NCI-H226 (cell line): ENCODE measurements at regions not wholly inside any gene's neighbourhood (a gene's known extent, or its start where the extent isn't known, plus 50 kb on each side); places are given as distances from the start of the nearest gene placed in this dataset.

Experiments used
- DNase-seq: peaks from one replicate; pipeline ENCODE4 v3.0.0-alpha.2; 2015

DNA sequence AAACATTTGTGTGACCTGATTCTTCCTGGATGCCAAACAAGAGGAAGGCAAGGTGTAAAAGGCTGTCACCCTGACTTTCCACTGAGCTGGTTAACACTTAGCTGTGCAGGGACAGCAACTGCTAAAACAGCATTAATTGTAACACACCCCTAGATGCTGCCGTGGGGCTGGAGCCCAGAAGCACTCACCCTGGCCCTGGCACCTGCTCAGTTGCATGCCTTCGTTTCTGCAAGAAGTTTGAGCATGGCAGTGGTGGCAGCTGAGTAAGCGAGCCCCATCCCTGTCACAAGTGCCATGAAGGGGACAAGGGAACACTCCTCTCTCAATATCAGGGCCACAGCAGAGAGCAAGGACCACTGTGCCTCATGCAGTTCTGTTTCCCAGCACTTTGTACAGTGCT is 330.2 kb downstream of the TMEM114 start:
- no peak for DNase-seq

DNA sequence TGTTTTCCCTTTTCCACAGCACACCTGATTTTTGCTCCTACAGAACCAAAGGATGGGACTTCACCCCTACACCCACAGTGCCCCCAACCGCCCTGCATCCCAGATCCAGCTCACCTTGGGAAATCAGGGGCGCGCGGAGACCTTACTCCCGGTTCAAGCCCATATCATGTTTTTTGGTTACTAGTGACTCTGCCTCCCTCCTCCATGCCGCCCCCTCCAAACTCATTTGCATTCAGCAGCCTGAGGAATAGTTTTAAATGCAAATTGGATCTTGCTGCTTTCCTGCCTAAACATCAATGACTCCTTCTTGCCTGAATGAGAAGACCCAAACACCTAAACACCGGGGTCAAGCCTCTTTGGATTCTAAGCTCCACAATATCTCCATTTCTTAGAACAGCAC is 331.8 kb downstream of the TMEM114 start:
- DNase-seq, result no peak

DNA sequence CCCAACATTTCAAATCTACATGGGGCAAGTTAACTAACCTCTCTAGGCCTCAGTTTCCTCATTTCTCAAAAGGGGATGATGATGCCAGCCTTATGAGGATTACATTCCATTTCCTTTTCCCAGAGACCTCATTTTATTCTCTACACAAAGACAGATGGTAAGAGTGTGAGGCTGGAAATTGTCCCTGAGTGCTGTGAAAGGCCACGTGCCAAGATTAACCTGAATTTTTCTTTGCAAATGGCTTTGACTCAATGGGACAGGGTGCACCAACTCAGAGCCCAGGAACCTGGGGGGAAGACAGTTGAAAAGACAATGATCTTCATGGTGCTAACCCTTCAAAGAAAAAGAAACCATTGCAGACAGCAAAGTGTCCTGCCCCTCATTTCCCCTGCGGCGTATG is 332.8 kb downstream of the TMEM114 start:
- no peak for DNase-seq

DNA sequence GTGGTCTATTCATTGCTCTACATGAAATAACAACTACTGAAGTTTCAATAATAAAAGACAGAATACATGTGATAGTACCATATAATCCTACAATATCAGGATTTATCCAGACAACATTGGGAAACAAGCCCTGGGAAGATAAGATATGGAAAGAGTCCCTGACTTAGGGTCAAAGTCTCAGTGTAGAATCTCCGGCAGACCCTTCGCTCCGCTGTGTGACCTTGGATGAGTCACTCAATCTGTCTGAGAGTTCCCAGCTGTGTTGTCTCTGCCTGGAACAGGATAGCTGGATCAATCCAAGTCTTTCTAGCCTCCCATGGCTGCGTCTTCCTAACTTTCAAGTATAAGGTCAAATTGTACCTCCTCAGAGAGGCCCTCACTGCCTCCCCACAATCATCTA is 335.9 kb downstream of the TMEM114 start:
- no peak for DNase-seq

DNA sequence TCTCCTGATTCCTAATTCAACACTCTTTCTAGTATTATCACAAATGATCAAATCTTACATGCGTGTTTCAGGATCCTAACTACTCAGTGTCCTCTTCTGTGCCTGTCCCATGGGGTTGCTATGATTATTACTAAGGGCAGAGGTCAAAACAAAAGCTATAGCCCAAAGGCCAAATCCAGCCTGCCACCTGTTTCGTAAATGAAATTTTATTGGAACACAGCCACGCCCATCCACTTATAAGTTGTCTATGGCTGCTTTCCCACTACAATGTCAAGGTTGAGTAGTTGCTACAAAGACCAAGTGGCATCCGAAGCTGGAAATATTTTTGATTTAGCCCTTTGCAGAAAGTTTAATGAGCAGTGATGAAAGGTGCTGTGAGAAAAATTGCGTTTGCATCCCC is 336.6 kb downstream of the TMEM114 start:
- DNase-seq, result no peak

DNA sequence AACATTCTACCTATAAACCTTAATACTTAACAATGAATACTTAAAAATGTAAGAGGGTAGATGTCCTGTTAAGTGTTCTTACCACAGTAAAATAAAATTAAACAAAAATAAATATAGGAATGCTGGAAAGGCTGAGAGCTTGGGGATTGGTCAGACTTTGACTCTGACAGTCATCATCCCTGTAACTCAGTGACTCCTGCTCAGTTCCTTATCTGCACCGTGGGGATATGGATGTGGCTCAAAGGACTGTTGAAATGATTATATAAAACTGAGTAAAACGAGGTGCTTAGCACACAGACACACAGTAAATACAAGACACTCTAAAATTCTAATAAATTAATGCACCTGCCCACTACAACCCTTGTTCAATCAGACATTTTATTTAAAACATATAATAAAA is 338.6 kb downstream of the TMEM114 start:
- no peak for DNase-seq

DNA sequence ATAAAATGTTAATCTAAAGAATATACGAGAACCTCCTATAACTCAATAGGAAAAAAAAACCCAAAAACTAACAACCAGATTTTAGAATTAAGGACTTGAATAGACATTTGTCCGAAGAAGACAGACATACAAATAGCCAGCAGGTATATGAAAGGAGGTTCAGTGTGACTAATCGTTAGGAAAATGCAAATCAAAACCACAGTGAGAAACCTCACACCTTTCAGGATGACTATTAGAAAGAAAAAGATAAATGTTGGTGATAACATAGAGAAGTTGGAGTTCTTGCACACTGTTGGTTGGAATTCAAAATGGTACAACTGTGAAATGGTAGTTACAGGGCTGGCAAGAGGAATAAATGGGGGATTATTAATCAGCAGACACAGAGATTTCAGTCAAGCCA is 339.0 kb downstream of the TMEM114 start:
- DNase-seq, result no peak

DNA sequence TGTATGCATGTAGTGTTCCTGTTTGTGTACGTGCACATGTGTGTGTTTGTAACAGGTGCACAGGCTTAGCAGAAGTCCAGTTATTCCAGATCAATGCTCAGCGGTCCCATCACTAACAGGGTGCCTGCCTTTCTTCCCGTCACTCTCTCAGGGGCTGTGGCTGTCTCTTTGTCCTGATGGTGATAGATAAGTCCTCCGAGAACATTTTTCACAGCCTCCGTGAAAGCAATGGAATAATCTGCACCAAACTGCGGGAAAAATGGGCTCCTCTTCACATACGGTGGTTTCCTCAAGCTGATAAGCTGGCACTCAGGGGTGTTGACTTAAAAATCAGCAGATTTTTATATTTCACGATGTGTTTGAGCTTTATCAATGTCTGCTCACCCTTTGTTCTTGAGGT is 342.3 kb downstream of the TMEM114 start:
- DNase-seq, result no peak

DNA sequence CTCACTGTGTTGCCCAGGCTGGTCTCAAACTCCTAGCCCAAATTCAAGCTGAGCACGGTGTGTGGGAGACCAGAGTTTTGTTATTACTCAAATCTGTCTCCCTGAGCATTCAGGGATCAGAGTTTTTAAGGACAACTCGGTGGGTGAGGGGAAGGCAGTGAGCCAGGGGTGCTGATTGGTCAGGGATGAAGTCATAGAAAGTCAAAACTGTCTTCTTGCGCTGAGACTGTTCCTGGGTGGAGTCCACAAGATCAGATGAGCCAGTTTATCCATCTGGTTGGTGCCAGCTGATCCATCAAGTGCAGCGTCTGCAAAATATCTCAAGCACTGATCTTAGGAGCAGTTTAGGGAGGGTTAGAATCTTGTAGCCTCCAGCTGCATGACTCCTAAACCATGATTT is 346.3 kb downstream of the TMEM114 start:
- DNase-seq, result no peak

DNA sequence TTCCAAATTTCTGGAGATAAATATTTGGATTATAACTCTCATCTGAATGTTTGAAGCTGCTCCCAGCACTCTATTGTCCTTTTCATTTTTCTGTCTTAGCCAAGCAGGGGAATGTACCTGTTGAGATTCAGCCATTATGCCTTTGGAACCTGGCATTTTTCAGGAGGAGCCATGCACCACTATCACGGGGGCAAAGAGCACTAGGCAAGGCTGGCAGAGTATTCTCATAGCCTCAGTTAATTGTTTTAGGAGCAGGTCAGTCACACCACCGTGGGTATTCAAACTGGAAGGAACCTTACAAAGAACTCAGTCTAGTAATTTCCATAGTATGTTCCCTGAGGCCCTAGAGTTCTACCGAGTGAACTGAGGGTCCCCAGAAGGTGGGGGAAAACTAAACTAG is 348.9 kb downstream of the TMEM114 start:
- no peak for DNase-seq

DNA sequence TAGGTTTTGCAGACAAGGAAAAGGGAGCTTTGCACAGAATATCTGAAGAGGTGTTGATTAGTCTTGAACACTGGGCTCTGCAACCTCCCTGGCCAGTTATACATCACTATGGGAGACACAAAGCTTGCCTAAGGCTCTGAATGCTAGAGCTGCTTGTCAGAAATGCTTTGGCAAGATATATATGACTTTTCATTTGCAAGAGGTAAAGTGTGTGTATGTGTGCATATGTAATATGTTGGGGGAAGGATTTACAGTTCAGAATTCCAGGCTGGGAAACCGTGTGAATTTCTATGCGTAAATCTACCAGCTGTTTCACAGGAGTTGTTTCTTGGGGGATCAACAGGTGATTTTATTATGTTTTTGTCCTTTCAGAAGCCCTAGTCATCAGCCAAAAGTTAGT is 350.9 kb downstream of the TMEM114 start:
- no peak for DNase-seq

DNA sequence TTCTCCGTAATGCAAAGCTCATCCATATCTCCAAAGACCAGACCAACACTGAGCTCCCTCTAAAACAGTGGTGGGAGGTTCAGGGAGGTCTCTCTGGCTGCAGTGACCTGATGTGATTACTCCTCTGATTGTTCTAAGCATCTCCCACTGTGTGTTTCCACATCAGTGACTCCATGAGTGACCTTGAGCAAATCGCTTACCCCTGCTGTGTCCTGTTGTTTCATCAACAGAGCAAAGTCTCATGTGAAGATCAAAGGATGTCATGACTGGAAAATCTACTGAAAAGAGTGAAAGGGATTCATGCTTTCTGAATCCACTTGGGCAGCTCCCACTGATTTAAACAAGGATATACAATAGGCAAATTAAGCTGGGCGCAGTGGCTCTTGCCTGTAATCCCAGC is 352.9 kb downstream of the TMEM114 start:
- DNase-seq, result no peak

DNA sequence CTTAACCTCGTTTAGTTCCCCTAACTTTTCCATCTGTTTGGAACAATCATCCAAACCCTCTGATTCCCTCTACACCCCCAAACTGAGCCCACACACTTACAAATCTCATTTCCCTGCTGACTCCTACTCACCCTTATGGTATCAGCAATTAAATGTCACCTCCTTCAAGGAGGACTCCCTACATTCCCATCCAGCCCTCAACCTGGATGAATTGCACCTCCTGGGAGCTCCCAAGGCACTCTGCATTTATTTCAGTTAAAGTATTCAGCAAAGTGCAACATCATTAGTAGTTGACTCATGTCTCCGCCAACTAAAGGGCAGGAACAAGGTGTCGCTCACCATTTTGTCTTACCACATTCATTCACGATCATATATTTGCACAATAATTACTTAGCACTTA is 353.5 kb downstream of the TMEM114 start:
- no peak for DNase-seq

DNA sequence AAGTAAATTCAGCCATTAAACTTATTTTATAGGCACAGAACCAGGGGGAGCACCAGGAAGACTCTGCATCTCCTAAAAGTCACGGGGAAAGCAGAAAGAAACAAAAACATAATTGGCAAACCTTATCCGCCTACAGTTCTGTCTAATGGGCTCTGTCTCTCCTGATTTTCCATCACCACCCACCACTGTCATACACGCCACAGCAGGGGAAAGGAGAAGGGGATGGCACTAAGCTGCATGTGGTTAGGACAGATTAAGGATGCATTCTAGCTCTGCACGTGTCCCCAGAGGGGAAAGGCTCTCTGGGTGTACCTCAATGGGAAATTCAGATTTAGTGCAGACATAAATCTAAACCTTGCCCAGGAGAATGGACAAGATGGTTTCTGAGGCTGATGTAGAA is 359.8 kb downstream of the TMEM114 start:
- no peak for DNase-seq

DNA sequence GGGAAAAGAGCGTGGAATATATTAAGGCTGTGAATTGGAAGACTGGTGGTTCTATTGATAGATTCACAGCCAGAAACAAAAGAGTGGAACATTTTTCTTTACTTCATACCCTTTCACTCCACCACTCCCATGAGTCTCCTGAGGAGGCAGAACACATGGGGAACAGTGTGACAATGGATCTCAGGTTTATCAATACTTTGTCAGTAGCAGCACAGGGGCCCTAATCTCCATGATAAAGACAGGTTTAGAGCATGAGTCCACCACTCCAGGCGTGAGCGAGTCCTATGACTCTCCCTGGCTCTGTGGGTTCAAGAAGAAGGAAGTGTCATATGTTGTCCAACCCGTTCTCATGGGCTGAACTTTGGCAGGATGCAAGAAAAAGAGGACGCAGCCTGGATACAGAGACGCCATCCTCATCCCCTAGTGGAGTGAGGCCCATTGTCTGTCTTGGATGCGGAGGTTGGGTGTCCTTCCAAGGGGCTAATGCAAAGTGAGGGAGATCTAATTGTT is 361.2 kb downstream of the TMEM114 start:
- no peak for DNase-seq

DNA sequence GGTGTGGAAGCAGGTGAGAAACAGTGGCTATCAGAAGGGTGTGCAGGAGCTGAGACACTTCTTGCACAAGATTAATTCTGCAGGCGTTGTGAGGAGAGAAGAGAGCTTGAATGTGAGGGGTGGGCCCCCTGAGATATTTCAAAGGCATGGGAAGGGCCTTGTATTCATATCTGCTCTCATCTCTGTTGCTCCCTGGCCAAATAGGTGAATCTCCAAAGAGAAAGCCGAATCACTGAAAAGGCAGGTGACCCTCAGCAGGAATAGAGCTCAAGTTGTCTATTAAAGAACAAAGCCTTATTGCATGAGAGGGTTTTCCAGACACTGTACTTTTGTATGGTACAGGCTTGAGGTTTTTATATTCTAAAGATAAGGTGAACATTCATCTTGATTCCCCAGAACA is 373.1 kb downstream of the TMEM114 start:
- DNase-seq, result no peak

DNA sequence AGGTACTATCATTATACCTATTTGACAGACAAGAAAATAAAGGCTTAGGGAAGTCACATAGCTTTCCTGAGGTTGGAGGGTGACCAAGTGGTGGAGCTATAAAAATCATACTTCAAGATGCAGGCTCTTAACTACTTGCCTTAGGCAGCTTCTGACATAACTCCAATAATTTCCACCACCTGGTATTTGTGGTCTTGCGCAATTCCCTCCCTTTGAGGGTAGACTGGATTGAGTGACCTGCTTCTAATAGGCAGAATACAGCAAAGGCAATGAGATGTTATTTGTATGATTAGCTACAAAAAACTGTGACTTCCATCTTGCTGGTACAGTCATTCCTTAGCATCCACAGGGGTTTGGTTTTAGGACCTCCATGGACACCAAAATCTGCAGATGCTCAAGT is 385.5 kb downstream of the TMEM114 start:
- DNase-seq, result no peak

DNA sequence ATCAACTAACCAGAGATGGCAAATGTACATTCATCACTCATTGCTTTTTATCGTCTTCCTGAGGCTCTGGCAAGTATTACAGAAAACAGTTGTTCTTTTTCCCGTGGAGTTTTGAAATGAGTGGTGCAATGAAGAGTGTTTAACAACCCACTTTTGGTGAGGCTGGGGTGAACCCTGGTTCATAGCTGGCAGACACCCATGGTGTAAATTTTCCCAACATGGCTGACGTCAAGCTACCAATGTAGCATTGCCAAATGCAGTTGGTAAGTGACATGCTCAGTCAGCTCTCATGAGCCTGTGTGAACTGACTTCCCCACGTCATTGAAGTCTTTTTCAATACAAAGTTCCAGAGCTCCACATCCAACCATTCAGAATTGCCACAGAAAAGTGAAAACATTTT is 386.2 kb downstream of the TMEM114 start:
- no peak for DNase-seq

DNA sequence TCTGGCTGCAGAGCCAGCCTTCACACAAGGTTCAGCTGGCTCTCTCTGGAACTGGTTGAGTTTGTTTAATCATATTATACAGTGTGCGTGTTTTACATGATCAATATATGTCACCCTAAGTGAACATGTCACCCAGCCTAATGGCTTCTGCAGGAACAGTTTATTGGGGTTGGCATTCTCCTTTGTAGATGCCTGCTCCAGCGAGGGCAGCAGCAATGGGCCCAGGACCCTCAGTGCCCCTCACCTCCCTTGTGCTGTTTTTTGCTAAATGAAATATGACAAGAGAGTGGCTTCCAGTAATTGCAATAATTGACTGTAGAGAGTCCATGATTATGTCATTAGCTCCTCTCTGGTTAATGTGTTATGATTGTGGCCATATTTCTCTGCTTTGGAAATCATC is 387.2 kb downstream of the TMEM114 start:
- no peak for DNase-seq

DNA sequence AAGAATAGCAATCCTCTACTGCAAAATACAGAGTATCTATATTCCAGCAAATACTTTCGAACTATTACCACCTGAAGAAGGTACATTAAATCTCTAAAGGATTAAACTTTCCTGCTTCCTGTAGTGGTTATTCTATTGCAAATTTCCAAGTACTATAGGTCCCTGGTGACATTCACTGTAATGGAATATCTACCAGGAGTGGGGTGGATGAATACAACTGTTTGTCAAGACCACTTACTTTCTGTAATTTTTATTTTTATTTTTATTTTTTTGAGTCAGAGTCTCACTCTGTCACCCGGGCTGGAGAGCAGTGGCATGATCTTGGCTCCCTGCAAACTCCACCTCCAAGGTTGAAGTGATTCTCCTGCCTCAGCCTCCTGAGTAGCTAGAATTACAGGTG is 389.5 kb downstream of the TMEM114 start:
- DNase-seq, result no peak

DNA sequence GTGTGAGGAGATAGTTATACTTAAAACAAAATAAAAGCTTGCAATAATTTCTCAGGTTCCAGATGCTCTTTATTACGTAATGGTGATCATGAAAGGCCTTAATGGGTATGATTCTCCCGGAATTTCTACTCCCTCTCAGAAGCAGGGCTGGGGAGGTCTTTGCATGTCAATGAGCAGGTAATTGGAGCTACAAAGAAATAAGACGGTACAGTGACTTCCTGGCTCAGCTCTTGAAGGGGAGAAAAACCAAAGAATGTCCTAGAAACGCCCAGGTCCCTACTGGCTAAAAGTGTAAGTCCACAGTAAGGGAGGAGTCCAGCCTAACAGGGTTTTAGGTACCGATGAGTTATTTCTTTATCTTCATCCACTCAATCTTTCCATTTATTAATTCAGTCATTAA is 390.9 kb downstream of the TMEM114 start:
- no peak for DNase-seq

DNA sequence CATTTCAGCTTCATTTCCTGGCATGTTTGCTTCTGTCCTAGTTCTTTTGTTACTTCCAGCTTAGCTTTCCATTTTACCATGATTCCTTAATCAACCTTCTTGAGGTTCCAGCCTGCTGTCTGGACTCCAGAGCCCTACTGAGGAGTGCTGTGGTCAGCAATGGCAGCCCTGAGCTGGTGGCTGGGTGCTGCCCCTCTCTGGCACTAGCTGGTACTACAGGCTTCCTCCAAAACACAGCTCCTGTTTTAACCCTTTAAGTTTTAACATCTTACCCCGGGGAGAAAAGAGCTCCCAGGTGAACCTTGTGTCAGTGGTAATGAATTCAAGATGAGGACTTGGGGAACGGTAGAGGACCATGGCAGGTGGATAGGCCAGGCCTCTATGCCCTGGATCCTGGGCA is 395.5 kb downstream of the TMEM114 start:
- no peak for DNase-seq

DNA sequence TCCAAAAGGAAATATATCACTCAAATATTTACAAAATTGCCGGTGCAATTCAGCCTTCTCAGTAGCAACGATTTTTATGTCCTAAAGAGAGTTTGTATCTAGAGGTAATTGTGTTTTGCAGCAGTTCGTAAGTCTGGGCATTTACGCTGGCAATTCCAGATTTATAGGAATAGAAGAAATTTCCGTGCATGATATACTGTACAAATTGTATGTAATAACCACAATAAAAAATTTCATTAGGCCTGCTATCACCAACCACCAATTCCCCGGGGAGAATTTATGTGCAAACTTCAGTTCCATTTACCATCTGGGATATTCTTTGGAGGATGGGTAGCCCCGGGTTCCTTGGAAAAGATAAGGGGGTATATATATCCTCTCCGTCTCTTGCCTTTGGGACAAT is 401.5 kb downstream of the TMEM114 start:
- no peak for DNase-seq

DNA sequence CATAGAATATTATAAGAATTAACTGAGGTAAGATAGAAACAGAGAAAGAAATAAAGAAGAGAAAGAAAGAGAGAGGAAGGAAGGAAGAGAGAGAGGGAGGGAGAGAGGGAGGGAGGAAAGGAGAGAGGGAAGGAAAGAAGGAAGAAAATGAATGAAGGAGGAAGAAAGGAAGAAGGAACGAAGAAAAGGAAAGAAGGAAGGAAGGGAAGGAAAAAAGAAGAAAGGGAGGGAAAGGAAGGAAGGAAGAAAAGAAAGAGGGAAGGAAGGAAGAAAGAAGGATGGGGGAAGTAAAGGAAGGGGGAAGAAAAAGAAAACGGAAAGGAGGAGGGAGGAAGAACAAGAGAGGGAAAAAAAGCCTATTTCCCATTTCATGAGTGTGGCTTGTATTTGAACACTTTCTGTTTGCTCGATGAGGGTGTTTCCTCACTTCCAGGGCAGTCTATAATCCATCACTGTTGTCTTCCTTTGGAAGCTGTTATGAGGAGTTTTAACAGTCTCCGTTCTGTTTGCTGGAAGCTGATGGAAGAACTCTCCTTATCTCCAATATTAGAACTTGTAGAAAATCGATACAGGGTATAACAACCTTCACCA is 402.4 kb downstream of the TMEM114 start:
- no peak for DNase-seq

DNA sequence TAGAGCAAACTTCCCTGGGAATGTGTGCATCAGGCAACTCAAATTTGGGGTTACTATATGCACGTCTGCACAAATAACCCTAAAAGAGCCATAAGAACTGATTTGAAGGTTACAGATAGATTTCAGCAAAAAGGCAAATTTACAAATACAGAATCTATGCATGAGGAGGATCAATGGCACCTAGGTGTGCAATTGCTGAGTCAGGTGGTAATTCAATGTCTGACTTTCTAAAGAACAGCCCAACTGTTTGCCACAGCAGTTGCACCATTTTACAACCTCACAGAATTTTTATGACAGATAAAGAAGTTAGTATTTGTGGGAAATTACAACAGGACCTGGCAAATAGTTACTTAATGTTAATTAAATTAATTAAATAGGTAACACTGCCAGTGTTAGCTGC is 405.5 kb downstream of the TMEM114 start:
- DNase-seq, result no peak
